DMS53 (cell line): ENCODE measurements at regions not wholly inside any gene's neighbourhood (a gene's known extent, or its start where the extent isn't known, plus 50 kb on each side); places are given as distances from the start of the nearest gene placed in this dataset.

ENCODE experiments used
- DNase-seq: peaks from one replicate; lab custom pipeline; 2025; lab: John Stamatoyannopoulos, UW

GRCh38 chr6:92044312-92044711 lies 1375.0 kb downstream of the EPHA7 start:
- peak; percentile 41 for DNase-seq

- DNase-seq = peak; percentile 53
These were observed 1375.6 kb downstream of the EPHA7 start for GRCh38 chr6:92043777-92044176.

GRCh38 chr6:92026878-92027277 lies 1392.5 kb downstream of the EPHA7 start:
- DNase-seq = no peak

- no peak for DNase-seq
These were observed 1394.5 kb downstream of the EPHA7 start for GRCh38 chr6:92024881-92025280.

- DNase-seq = peak; percentile 43
These were observed 1395.2 kb downstream of the EPHA7 start for GRCh38 chr6:92024110-92024509.

- DNase-seq = peak; percentile 57
These were observed 1395.9 kb downstream of the EPHA7 start for GRCh38 chr6:92023410-92023966.

- no peak for DNase-seq
These were observed 1407.6 kb downstream of the EPHA7 start for GRCh38 chr6:92011681-92012245.

- DNase-seq = no peak
These were observed 1410.4 kb downstream of the EPHA7 start for GRCh38 chr6:92008757-92009502.

- DNase-seq = no peak
These were observed 1413.2 kb upstream of the MAP3K7 start for GRCh38 chr6:92000112-92000511.

- DNase-seq = no peak
These were observed 1407.9 kb upstream of the MAP3K7 start for GRCh38 chr6:91994787-91995186.

GRCh38 chr6:91982559-91982958 lies 1395.7 kb upstream of the MAP3K7 start:
- no peak for DNase-seq

GRCh38 chr6:91976797-91977196 lies 1389.9 kb upstream of the MAP3K7 start:
- DNase-seq = no peak

GRCh38 chr6:91970700-91971099 lies 1383.8 kb upstream of the MAP3K7 start:
- no peak for DNase-seq

- DNase-seq = peak; percentile 4
These were observed 1379.0 kb upstream of the MAP3K7 start for GRCh38 chr6:91965872-91966271.

GRCh38 chr6:91961671-91962070 lies 1374.8 kb upstream of the MAP3K7 start:
- DNase-seq = no peak

GRCh38 chr6:91961236-91961635 lies 1374.4 kb upstream of the MAP3K7 start:
- no peak for DNase-seq

- no peak for DNase-seq
These were observed 1355.0 kb upstream of the MAP3K7 start for GRCh38 chr6:91941838-91942237.

- no peak for DNase-seq
These were observed 1353.9 kb upstream of the MAP3K7 start for GRCh38 chr6:91940801-91941200.

GRCh38 chr6:91926827-91927226 lies 1340.0 kb upstream of the MAP3K7 start:
- DNase-seq = no peak

GRCh38 chr6:91926361-91926760 lies 1339.5 kb upstream of the MAP3K7 start:
- no peak for DNase-seq

GRCh38 chr6:91911945-91912344 lies 1325.1 kb upstream of the MAP3K7 start:
- no peak for DNase-seq

- DNase-seq = no peak
These were observed 1317.8 kb upstream of the MAP3K7 start for GRCh38 chr6:91904586-91905164.

- no peak for DNase-seq
These were observed 1308.9 kb upstream of the MAP3K7 start for GRCh38 chr6:91895599-91896285.
